ENCODE measurements at regions not wholly inside any gene's neighbourhood (a gene's known extent, or its start where the extent isn't known, plus 50 kb on each side); places are given as distances from the start of the nearest gene placed in this dataset.
"Not testable (repeated sequence)": the region's sequence is repeated elsewhere in the genome, so short reads cannot be mapped to it uniquely, and the experiment has no call there.

GRCh38 chr11:3444420-3444744 is 65.4 kb upstream of the ZNF195 start:
- DNase-seq (ENCODE audit: low read depth) = not testable (repeated sequence)

GRCh38 chr11:3443700-3444419 is 64.9 kb upstream of the ZNF195 start:
- DNase-seq (ENCODE audit: low read depth) = not testable (repeated sequence)

GRCh38 chr11:3437441-3437840 is 58.5 kb upstream of the ZNF195 start:
- DNase-seq (ENCODE audit: low read depth) = not testable (repeated sequence)

GRCh38 chr11:3434976-3435375 is 56.0 kb upstream of the ZNF195 start:
- no peak for DNase-seq (ENCODE audit: low read depth)

GRCh38 chr11:3429191-3429590 is 50.2 kb upstream of the ZNF195 start:
- DNase-seq (ENCODE audit: low read depth) = not testable (repeated sequence)

Measured in iris pigment epithelial cell (primary cell).